SK-N-SH treated with all-trans-retinoic acid at 6 μM for 48 hours (cell line): ENCODE measurements at regions not wholly inside any gene's neighbourhood (a gene's known extent, or its start where the extent isn't known, plus 50 kb on each side); places are given as distances from the start of the nearest gene placed in this dataset.
"Not testable (repeated sequence)": the region's sequence is repeated elsewhere in the genome, so short reads cannot be mapped to it uniquely, and the experiment has no call there.

Experiments
- ATAC-seq: fragments of 200-7000 bp; cut with Tn5 transposase; 3 replicates; pipeline ENCODE4 v1.9.1; 2020; ENCODE audit warnings: mild to moderate bottlenecking, moderate library complexity
- ARNTL ChIP-seq: fragments of 450-650 bp; formaldehyde crosslinking; IDR thresholded peaks from 2 replicates; pipeline ENCODE4 v1.5.0; 2020; ENCODE audit warnings: low read depth, mild to moderate bottlenecking, moderate library complexity, borderline replicate concordance
- BACH2 ChIP-seq: fragments of 250-450 bp; sonication (Bioruptor Pico); IDR thresholded peaks from 2 replicates; pipeline ENCODE4 v1.9.0; 2021; ENCODE audit warnings: mild to moderate bottlenecking, borderline replicate concordance
- CSDC2 ChIP-seq: fragments of 250-450 bp; sonication (Bioruptor Pico); IDR thresholded peaks from 2 replicates; pipeline ENCODE4 v1.5.0; 2020; ENCODE audit warnings: mild to moderate bottlenecking, moderate library complexity
- ESRRG ChIP-seq: fragments of 250-450 bp; sonication (Bioruptor Pico); IDR thresholded peaks from 2 replicates; pipeline ENCODE4 v1.6.1; 2021; ENCODE audit warnings: mild to moderate bottlenecking
- GLIS3 ChIP-seq: fragments of 250-450 bp; sonication (Bioruptor Pico); IDR thresholded peaks from 2 replicates; pipeline ENCODE4 v1.5.0; 2020; ENCODE audit warnings: mild to moderate bottlenecking, moderate library complexity
- ISL1 ChIP-seq: fragments of 250-450 bp; sonication (Bioruptor Pico); IDR thresholded peaks from 2 replicates; pipeline ENCODE4 v2.1.2; 2022; ENCODE audit warnings: mild to moderate bottlenecking, moderate library complexity
- PATZ1 ChIP-seq: fragments of 250-450 bp; sonication (Bioruptor Pico); IDR thresholded peaks from 2 replicates; pipeline ENCODE4 v1.8.0; 2020; ENCODE audit warnings: mild to moderate bottlenecking, moderate library complexity, borderline replicate concordance
- POU6F1 ChIP-seq: fragments of 250-450 bp; sonication (Bioruptor Pico); IDR thresholded peaks from 2 replicates; pipeline ENCODE4 v1.8.0; 2021; ENCODE audit warnings: low read depth, mild to moderate bottlenecking, moderate library complexity, borderline replicate concordance
- PPARA ChIP-seq: fragments of 250-450 bp; sonication (Bioruptor Pico); IDR thresholded peaks from 2 replicates; pipeline ENCODE4 v1.5.0; 2020; ENCODE audit warnings: mild to moderate bottlenecking, borderline replicate concordance
- RARB ChIP-seq: fragments of 250-450 bp; sonication (Bioruptor Pico); IDR thresholded peaks from 2 replicates; pipeline ENCODE4 v1.8.0; 2021; ENCODE audit warnings: mild to moderate bottlenecking, moderate library complexity
- SNAI2 ChIP-seq: fragments of 250-450 bp; sonication (Bioruptor Pico); IDR thresholded peaks from 2 replicates; pipeline ENCODE4 v1.5.0; 2020; ENCODE audit warnings: mild to moderate bottlenecking, moderate library complexity
- TCF4 ChIP-seq: fragments of 250-450 bp; sonication (Bioruptor Pico); IDR thresholded peaks from 2 replicates; pipeline ENCODE4 v1.8.0; 2021; ENCODE audit warnings: mild to moderate bottlenecking, moderate library complexity, borderline replicate concordance
- ZC3H10 ChIP-seq: fragments of 250-450 bp; sonication (Bioruptor Pico); IDR thresholded peaks from 2 replicates; pipeline ENCODE4 v1.5.1; 2021; ENCODE audit warnings: mild to moderate bottlenecking, moderate library complexity
- ZFP3 ChIP-seq: fragments of 250-450 bp; sonication (Bioruptor Pico); IDR thresholded peaks from 2 replicates; pipeline ENCODE4 v1.5.0; 2020; ENCODE audit warnings: mild to moderate bottlenecking, moderate library complexity
- ZFP30 ChIP-seq: fragments of 450-650 bp; formaldehyde crosslinking; IDR thresholded peaks from 2 replicates; pipeline ENCODE4 v1.5.0; 2022; ENCODE audit warnings: mild to moderate bottlenecking, moderate library complexity
- ZNF565 ChIP-seq: fragments of 450-650 bp; formaldehyde crosslinking; conservative IDR thresholded peaks from 2 replicates; pipeline ENCODE4 v1.5.0; 2020; ENCODE audit warnings: low read depth, mild to moderate bottlenecking, moderate library complexity
- ZNF70 ChIP-seq: fragments of 450-650 bp; formaldehyde crosslinking; IDR thresholded peaks from 2 replicates; pipeline ENCODE4 v1.5.0; 2020; ENCODE audit warnings: mild to moderate bottlenecking, moderate library complexity
- ZNF8 ChIP-seq: fragments of 450-650 bp; formaldehyde crosslinking; IDR thresholded peaks from 2 replicates; pipeline ENCODE4 v1.5.0; 2020; ENCODE audit warnings: mild to moderate bottlenecking, moderate library complexity
- TF ChIP-seq, protein P1 (sequence below): fragments of 250-450 bp; sonication (Bioruptor Pico); IDR thresholded peaks from 2 replicates; pipeline ENCODE4 v1.5.0; 2020; ENCODE audit warnings: mild to moderate bottlenecking, moderate library complexity

DNA sequence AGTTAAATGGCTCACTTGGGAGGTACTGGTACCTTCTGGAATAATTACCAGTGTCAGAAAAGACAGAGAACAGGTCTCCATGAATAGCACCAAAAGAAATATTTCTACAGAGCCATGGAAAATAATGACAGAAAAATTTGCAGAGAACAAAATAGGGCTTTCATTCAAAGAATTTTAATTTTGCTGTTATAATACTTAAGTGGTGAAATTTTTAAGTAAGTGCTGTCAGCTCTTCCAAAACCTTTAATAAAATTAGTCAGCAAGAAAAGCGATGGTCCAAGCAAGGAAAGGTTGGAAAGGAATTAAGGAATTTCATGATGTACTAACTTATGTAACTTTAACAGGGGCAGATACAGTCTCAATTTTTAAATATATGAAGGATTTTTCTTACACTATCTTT, 359.2 kb downstream of the NR2F1-AS1 start:
- TF ChIP-seq ISL1 (CRISPR knock-in tag) = peak; percentile 91
- no peak for TF ChIP-seq BACH2 (CRISPR knock-in tag)
- ATAC-seq = peak; percentile 72; the same call in 2 of the 3 replicates

GRCh38 chr5:93220431-93220830, 360.6 kb downstream of the NR2F1-AS1 start:
- no peak for TF ChIP-seq ZNF8
- no peak for TF ChIP-seq RARB
- TF ChIP-seq ZFP3 (CRISPR knock-in tag) = no peak
- no peak for TF ChIP-seq SNAI2
- ATAC-seq = no peak

- no peak for ATAC-seq
- TF ChIP-seq GLIS3 (CRISPR knock-in tag) = no peak
- no peak for TF ChIP-seq ZNF565
- TF ChIP-seq ZNF70 (CRISPR knock-in tag) = no peak
- TF ChIP-seq ZC3H10 (CRISPR knock-in tag) = no peak
- TF ChIP-seq, protein P1, sequence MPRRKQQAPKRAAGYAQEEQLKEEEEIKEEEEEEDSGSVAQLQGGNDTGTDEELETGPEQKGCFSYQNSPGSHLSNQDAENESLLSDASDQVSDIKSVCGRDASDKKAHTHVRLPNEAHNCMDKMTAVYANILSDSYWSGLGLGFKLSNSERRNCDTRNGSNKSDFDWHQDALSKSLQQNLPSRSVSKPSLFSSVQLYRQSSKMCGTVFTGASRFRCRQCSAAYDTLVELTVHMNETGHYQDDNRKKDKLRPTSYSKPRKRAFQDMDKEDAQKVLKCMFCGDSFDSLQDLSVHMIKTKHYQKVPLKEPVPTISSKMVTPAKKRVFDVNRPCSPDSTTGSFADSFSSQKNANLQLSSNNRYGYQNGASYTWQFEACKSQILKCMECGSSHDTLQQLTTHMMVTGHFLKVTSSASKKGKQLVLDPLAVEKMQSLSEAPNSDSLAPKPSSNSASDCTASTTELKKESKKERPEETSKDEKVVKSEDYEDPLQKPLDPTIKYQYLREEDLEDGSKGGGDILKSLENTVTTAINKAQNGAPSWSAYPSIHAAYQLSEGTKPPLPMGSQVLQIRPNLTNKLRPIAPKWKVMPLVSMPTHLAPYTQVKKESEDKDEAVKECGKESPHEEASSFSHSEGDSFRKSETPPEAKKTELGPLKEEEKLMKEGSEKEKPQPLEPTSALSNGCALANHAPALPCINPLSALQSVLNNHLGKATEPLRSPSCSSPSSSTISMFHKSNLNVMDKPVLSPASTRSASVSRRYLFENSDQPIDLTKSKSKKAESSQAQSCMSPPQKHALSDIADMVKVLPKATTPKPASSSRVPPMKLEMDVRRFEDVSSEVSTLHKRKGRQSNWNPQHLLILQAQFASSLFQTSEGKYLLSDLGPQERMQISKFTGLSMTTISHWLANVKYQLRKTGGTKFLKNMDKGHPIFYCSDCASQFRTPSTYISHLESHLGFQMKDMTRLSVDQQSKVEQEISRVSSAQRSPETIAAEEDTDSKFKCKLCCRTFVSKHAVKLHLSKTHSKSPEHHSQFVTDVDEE = no peak
- no peak for TF ChIP-seq CSDC2 (CRISPR knock-in tag)
- no peak for TF ChIP-seq POU6F1
- TF ChIP-seq BACH2 (CRISPR knock-in tag) = no peak
- TF ChIP-seq ZNF8 = no peak
- TF ChIP-seq ARNTL (CRISPR knock-in tag) = no peak
These were observed 361.3 kb downstream of the NR2F1-AS1 start for GRCh38 chr5:93219641-93220145.

DNA sequence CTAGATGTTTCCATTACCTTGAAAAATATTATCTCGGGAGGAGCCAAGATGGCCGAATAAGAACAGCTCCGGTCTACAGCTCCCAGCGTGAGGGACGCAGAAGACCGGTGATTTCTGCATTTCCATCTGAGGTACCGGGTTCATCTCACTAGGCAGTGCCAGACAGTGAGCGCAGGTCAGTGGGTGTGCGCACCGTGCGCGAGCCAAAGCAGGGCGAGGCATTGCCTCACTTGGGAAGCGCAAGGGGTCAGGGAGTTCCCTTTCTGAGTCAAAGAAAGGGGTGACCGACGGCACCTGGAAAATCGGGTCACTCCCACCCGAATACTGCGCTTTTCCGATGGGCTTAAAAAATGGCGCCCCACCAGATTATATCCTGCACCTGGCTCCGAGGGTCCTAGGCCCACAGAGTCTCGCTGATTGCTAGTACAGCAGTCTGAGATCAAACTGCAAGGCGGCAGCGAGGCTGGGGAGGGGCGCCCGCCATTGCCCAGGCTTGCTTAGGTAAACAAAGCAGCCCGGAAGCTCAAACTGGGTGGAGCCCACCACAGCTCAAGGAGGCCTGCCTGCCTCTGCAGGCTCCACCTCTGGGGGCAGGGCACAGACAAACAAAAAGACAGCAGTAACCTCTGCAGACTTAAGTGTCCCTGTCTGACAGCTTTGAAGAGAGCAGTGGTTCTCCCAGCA, 367.8 kb downstream of the NR2F1-AS1 start:
- ATAC-seq = not testable (repeated sequence)

DNA sequence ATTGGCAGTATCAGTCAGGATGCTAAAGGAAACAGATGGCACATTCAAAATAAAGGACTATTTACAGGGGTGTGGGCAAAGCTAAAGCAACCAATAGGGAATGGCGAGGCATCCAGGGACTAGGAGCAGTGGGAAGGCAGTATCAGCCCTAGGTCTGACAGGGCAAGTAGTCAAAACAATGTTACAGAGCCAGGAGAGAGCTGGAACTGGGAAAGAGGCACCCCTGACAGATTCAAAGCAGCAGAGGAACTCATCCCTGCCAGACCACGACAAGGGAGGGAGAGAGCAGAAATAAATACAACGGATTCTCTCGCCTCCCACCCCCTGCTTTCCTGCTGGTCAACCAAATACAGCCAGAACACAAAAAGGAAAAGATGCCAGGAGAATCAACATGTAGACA, 371.5 kb downstream of the NR2F1-AS1 start:
- ATAC-seq = no peak
- no peak for TF ChIP-seq ZNF565
- TF ChIP-seq, protein P1 = no peak
- no peak for TF ChIP-seq BACH2 (CRISPR knock-in tag)
- no peak for TF ChIP-seq PATZ1 (CRISPR knock-in tag)
- no peak for TF ChIP-seq ZFP30 (CRISPR knock-in tag)
- TF ChIP-seq ZC3H10 (CRISPR knock-in tag) = no peak
- no peak for TF ChIP-seq ZNF8
- TF ChIP-seq PPARA (CRISPR knock-in tag) = no peak
- no peak for TF ChIP-seq CSDC2 (CRISPR knock-in tag)
- no peak for TF ChIP-seq ESRRG (CRISPR knock-in tag)
- no peak for TF ChIP-seq TCF4
- no peak for TF ChIP-seq ZNF70 (CRISPR knock-in tag)
- TF ChIP-seq POU6F1 = no peak
